Upper lobe of right lung (tissue), 1 donor: ENCODE measurements at regions not wholly inside any gene's neighbourhood (a gene's known extent, or its start where the extent isn't known, plus 50 kb on each side); places are given as distances from the start of the nearest gene placed in this dataset.

Experiments
- ATAC-seq: fragments of 200-7000 bp; cut with Tn5 transposase; one replicate; pipeline ENCODE4 v1.9.1; 2020; ENCODE audit warnings: mild to moderate bottlenecking, moderate library complexity
- DNase-seq: peaks from one replicate; pipeline ENCODE4 v3.0.0-alpha.2; 2020
- H3K27ac ChIP-seq: fragments of 200-600 bp; one replicate; pipeline ENCODE4 v1.8.0; 2022
- H3K27me3 ChIP-seq: fragments of 200-600 bp; one replicate; pipeline ENCODE4 v1.8.0; 2022; ENCODE audit warnings: mild to moderate bottlenecking
- H3K36me3 ChIP-seq: fragments of 200-600 bp; one replicate; pipeline ENCODE4 v1.8.0; 2022
- H3K4me1 ChIP-seq: fragments of 200-600 bp; one replicate; pipeline ENCODE4 v1.8.0; 2022
- H3K4me3 ChIP-seq: fragments of 200-600 bp; one replicate; pipeline ENCODE4 v1.8.0; 2022; ENCODE audit warnings: mild to moderate bottlenecking
- H3K9me3 ChIP-seq: fragments of 200-600 bp; one replicate; pipeline ENCODE4 v1.8.0; 2022
- intact Hi-C: fragments of 100-400 bp; cut with DNase I; formaldehyde crosslinking; loops from one replicate; pipeline ENCODE4 v1.11.0; 2022
- TF ChIP-seq, protein P1 (sequence below): fragments of 200-600 bp; IDR thresholded peaks from one replicate; pipeline ENCODE4 v1.8.0; 2022; ENCODE audit warnings: antibody characterized with exemption
- donor health status: DM: no; HTN: yes; CAD: no; lungs with severe emphysema.

GRCh38 chr1:38605063-38605462 is 254.5 kb downstream of the RRAGC start:
- no peaks in the 10 kb centered on the region for H3K36me3 ChIP-seq
- no peak overlapping the region for H3K27ac ChIP-seq
- ATAC-seq (no peak), DNase-seq (no peak)
- TF ChIP-seq, protein P1, sequence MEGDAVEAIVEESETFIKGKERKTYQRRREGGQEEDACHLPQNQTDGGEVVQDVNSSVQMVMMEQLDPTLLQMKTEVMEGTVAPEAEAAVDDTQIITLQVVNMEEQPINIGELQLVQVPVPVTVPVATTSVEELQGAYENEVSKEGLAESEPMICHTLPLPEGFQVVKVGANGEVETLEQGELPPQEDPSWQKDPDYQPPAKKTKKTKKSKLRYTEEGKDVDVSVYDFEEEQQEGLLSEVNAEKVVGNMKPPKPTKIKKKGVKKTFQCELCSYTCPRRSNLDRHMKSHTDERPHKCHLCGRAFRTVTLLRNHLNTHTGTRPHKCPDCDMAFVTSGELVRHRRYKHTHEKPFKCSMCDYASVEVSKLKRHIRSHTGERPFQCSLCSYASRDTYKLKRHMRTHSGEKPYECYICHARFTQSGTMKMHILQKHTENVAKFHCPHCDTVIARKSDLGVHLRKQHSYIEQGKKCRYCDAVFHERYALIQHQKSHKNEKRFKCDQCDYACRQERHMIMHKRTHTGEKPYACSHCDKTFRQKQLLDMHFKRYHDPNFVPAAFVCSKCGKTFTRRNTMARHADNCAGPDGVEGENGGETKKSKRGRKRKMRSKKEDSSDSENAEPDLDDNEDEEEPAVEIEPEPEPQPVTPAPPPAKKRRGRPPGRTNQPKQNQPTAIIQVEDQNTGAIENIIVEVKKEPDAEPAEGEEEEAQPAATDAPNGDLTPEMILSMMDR = no peak
- no peaks in the 10 kb centered on the region for H3K4me1 ChIP-seq
- intact Hi-C loops = loop anchor here (10.0 kb wide), 1 partner anchor 210 kb away; no protein-coding TSS in a partner anchor
- H3K27me3 ChIP-seq = peaks cover 3% of the 10 kb centered on the region
- no peak overlapping the region for H3K4me3 ChIP-seq
- no peaks in the 10 kb centered on the region for H3K9me3 ChIP-seq

GRCh38 chr1:38603907-38604306 is 255.7 kb downstream of the RRAGC start:
- ATAC-seq = no peak
- no peak overlapping the region for H3K27ac ChIP-seq
- no peaks in the 10 kb centered on the region for H3K9me3 ChIP-seq
- DNase-seq = no peak
- no peaks in the 10 kb centered on the region for H3K4me1 ChIP-seq
- no peaks in the 10 kb centered on the region for H3K36me3 ChIP-seq
- H3K27me3 ChIP-seq = no peaks in the 10 kb centered on the region
- TF ChIP-seq, protein P1 = no peak
- intact Hi-C loops = loop anchor here (10.0 kb wide), 1 partner anchor 211 kb away; no protein-coding TSS in a partner anchor
- H3K4me3 ChIP-seq = no peak overlapping the region

DNA sequence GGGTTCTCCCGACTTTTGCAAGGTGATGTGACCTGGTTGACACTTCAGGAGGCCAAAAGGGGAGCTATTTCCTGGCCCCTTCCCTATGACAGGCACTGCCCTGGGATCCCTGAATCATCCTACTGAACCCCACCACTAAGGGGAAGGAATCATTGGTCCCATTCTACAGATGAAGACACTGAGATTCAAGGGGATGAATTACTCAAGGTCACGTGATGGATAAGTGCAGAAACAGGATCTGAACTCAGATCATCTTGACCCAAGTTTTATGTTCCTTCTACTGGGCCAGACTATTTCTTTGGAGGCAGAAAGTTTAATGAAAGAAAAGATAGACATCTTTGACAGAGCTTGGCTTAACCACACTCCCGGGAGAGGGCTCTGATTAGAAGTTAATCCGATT is 258.7 kb downstream of the RRAGC start:
- ATAC-seq (no peak), DNase-seq (no peak)
- intact Hi-C loops = loop anchor here (10.0 kb wide), 1 partner anchor 214 kb away; no protein-coding TSS in a partner anchor
- Histone ChIP-seq H3K9me3 (no peaks in the 10 kb centered on the region), H3K36me3 (no peaks in the 10 kb centered on the region), H3K27me3 (no peaks in the 10 kb centered on the region), H3K27ac (no peak overlapping the region), H3K4me1 (no peaks in the 10 kb centered on the region), H3K4me3 (no peak overlapping the region)
- TF ChIP-seq, protein P1 = no peak

DNA sequence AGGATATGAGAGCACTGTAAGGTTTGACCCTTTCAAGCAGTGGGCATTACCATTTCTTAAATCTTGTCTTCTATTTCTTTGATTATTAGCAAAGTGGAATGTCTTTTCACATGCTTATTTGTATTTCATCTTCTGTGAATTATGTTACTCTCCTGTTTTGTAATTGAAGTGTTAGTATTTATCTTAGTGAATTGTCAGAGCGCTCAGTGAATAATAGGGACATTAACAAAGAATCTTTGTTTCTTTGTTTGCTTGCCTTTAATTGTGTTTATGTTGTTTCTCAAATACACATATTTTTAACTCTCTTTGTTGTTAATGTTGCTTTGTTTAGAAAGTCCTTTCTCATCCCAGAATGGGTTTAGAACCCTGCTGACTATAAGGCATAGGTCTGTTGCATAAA is 259.3 kb downstream of the RRAGC start:
- ATAC-seq = no peak
- Histone ChIP-seq H3K9me3 (no peaks in the 10 kb centered on the region), H3K4me3 (no peak overlapping the region), H3K36me3 (no peaks in the 10 kb centered on the region), H3K4me1 (no peaks in the 10 kb centered on the region), H3K27ac (no peak overlapping the region), H3K27me3 (no peaks in the 10 kb centered on the region)
- intact Hi-C loops = loop anchor here (10.0 kb wide), 1 partner anchor 215 kb away; no protein-coding TSS in a partner anchor
- TF ChIP-seq, protein P1 = no peak
- DNase-seq = no peak

DNA sequence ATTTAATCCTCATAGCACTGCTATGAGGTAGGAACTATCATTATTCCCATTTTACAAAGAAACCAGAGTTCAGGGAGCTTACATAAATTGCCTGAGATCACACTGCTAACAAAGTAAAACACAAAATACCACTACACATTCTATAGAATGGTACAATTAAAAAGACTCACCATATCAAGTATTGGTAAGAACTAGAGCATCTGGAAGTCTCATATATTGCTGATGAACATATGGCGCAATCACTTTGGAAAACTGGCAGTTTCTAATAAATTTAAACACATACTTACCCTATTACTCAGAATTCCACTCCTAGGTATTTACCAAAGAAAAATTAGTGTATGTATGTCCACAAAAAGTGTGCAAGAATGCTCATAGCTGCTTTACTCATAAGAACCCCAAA is 261.5 kb downstream of the RRAGC start:
- DNase-seq (no peak), ATAC-seq (no peak)
- H3K4me3 ChIP-seq = no peak overlapping the region
- no peaks in the 10 kb centered on the region for H3K4me1 ChIP-seq
- H3K27me3 ChIP-seq = no peaks in the 10 kb centered on the region
- H3K27ac ChIP-seq = no peak overlapping the region
- no peaks in the 10 kb centered on the region for H3K9me3 ChIP-seq
- no peaks in the 10 kb centered on the region for H3K36me3 ChIP-seq
- TF ChIP-seq, protein P1 = no peak
- intact Hi-C loops = no loop called here

DNA sequence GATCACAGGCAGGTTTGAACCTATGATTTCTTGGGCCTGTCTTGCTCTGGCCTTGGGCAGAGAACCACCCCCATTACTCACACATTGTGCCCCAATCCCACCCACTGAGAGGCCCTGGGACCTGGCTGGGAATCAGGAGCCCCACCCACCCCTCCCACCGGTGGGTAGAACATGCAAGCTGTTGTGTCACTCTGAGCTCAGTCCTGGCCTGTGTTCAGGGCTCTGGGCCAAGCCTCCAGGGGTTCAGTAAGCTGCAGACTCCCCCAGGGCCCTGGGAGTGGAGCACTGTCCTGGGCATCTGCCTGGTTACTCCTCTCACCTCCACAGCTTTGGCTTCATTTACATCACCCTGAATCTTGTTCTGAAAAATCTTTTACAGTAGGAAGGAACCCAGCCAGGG is 270.5 kb downstream of the RRAGC start:
- no peaks in the 10 kb centered on the region for H3K27me3 ChIP-seq
- ATAC-seq (peak; percentile 28), DNase-seq (no peak)
- H3K9me3 ChIP-seq = no peaks in the 10 kb centered on the region
- H3K36me3 ChIP-seq = no peaks in the 10 kb centered on the region
- H3K27ac ChIP-seq = no peak overlapping the region
- TF ChIP-seq, protein P1 = no peak
- no peak overlapping the region for H3K4me3 ChIP-seq
- no peaks in the 10 kb centered on the region for H3K4me1 ChIP-seq
- intact Hi-C loops = no loop called here
